Mesothelial cell of epicardium (in vitro differentiated cells): ENCODE measurements at regions not wholly inside any gene's neighbourhood (a gene's known extent, or its start where the extent isn't known, plus 50 kb on each side); places are given as distances from the start of the nearest gene placed in this dataset.

Experiments used
- DNase-seq, 2 experiments: peaks; one replicate each; pipeline ENCODE4 v3.0.0; 2021; ENCODE audit warnings: low spot score in 2 of 2; ENCODE audit not compliant: unreplicated experiment in 2 of 2
- H3K27ac Mint-ChIP-seq: 2 replicates; pipeline ENCODE4 v1.8.0; 2021; ENCODE audit warnings: mixed read lengths
- H3K27me3 Mint-ChIP-seq: 2 replicates; pipeline ENCODE4 v1.8.0; 2021; ENCODE audit warnings: low read depth, mixed read lengths
- H3K36me3 Mint-ChIP-seq: 2 replicates; pipeline ENCODE4 v1.8.0; 2021; ENCODE audit warnings: mixed read lengths
- H3K4me1 Mint-ChIP-seq: 2 replicates; pipeline ENCODE4 v1.8.0; 2021; ENCODE audit warnings: mixed read lengths
- H3K4me3 Mint-ChIP-seq: 2 replicates; pipeline ENCODE4 v1.8.0; 2021; ENCODE audit warnings: mild to moderate bottlenecking, moderate library complexity, mixed read lengths
- H3K9me3 Mint-ChIP-seq: 2 replicates; pipeline ENCODE4 v1.8.0; 2021; ENCODE audit warnings: mixed read lengths
- CTCF ChIP-seq: fragments of 200-600 bp; sonication (generic); IDR thresholded peaks from one replicate; pipeline ENCODE4 v1.5.0; 2021; ENCODE audit warnings: antibody characterized with exemption; ENCODE audit not compliant: unreplicated experiment

- Mint-ChIP-seq H3K36me3 (no peaks in the 10 kb centered on the region), H3K4me3 (no peak overlapping the region), H3K9me3 (no peaks in the 10 kb centered on the region), H3K4me1 (peaks cover 35% of the 10 kb centered on the region), H3K27ac (peak overlapping the region; percentile 54), H3K27me3 (no peaks in the 10 kb centered on the region)
- DNase-seq, result no peak
- TF ChIP-seq CTCF, result no peak
Measured at GRCh38 chr15:95127356-95127755, 896.0 kb downstream of the MCTP2 start.

GRCh38 chr15:95129574-95129973, 898.2 kb downstream of the MCTP2 start:
- H3K4me1 Mint-ChIP-seq, result peaks cover 54% of the 10 kb centered on the region
- no peak overlapping the region for H3K4me3 Mint-ChIP-seq
- DNase-seq, result no peak
- H3K9me3 Mint-ChIP-seq, result no peaks in the 10 kb centered on the region
- no peak for TF ChIP-seq CTCF
- H3K27me3 Mint-ChIP-seq, result no peaks in the 10 kb centered on the region
- peak overlapping the region; percentile 21 for H3K27ac Mint-ChIP-seq
- H3K36me3 Mint-ChIP-seq, result no peaks in the 10 kb centered on the region

- Mint-ChIP-seq H3K9me3 (no peaks in the 10 kb centered on the region), H3K4me1 (peaks cover 65% of the 10 kb centered on the region), H3K27me3 (no peaks in the 10 kb centered on the region), H3K27ac (peak overlapping the region; percentile 75), H3K4me3 (no peak overlapping the region), H3K36me3 (no peaks in the 10 kb centered on the region)
- DNase-seq, result no peak
- no peak for TF ChIP-seq CTCF
Measured at GRCh38 chr15:95131131-95131556, 899.8 kb downstream of the MCTP2 start.

GRCh38 chr15:95132774-95133173, 901.4 kb downstream of the MCTP2 start:
- Mint-ChIP-seq H3K9me3 (peaks cover 4% of the 10 kb centered on the region), H3K4me1 (peaks cover 77% of the 10 kb centered on the region), H3K4me3 (no peak overlapping the region), H3K27ac (no peak overlapping the region), H3K36me3 (peaks cover 1% of the 10 kb centered on the region), H3K27me3 (no peaks in the 10 kb centered on the region)
- TF ChIP-seq CTCF, result no peak
- DNase-seq, result no peak

GRCh38 chr15:95134431-95135110, 903.2 kb downstream of the MCTP2 start:
- H3K4me3 Mint-ChIP-seq, result no peak overlapping the region
- H3K36me3 Mint-ChIP-seq, result peaks cover 3% of the 10 kb centered on the region
- no peak for TF ChIP-seq CTCF
- H3K27ac Mint-ChIP-seq, result peak overlapping the region; percentile 82
- no peak for DNase-seq
- peaks cover 4% of the 10 kb centered on the region for H3K9me3 Mint-ChIP-seq
- peaks cover 78% of the 10 kb centered on the region for H3K4me1 Mint-ChIP-seq
- H3K27me3 Mint-ChIP-seq, result no peaks in the 10 kb centered on the region
